ENCODE measurements at regions not wholly inside any gene's neighbourhood (a gene's known extent, or its start where the extent isn't known, plus 50 kb on each side); places are given as distances from the start of the nearest gene placed in this dataset.

DNA sequence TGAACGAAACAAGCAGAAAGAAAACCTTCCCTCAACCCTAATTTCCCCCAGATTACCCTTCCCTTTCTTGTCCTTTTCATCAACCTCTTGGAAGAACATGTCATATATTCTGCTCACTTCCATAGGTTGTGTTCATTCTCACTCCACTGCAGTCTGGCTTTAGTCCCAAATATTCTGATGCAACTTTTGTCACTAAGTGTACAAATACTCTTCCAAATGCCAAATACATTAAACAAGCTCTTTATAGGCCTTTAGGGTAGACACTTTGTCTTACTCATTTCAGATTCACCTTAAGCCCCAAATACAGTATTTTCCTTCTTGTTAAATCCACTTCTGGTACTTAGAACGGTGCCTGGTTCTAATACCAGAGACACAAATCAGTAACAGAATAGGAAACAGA lies 406.5 kb upstream of the CDIN1 start:
- no peaks in the 10 kb centered on the region for H3K27me3 ChIP-seq

DNA sequence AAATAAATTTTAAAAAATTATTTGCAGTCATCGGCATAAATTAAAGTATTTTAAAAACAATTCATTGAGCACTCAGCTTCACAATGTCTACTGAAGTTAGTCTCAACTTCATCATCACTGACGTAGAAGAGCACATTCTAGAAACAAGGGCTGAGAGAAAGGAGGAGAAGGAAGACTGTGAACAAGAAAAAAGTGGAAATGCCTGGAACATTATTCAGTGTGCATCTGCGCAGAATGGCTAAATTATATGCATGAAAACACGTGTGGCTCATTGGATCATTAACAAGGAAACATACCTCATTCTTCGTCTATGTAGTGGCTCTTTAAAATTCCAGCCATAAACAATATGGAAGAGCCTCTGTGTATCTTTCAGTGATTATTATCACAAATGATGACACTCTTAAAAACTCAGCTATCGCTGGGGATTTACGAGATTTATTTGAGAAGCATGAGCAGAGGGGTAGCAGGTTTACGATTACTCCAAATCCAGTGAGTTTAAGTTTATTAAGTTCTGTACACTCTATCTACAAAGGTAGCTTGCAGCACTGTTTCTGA lies 404.2 kb upstream of the CDIN1 start:
- WGBS, 2 donors = 84% methylated on average over 8 of the region's 8 CpGs
- Histone ChIP-seq H3K9me3 (no peaks in the 10 kb centered on the region), H3K4me1 (peaks cover 0 to 29% (median 10%) of the 10 kb centered on the region in 4 donors), H3K27ac (no peak overlapping the region), H3K27me3 (no peaks in the 10 kb centered on the region), H3K36me3 (no peaks in the 10 kb centered on the region), H3K4me3 (no peak overlapping the region)
- no peak for DNase-seq
- TF ChIP-seq, protein P1, sequence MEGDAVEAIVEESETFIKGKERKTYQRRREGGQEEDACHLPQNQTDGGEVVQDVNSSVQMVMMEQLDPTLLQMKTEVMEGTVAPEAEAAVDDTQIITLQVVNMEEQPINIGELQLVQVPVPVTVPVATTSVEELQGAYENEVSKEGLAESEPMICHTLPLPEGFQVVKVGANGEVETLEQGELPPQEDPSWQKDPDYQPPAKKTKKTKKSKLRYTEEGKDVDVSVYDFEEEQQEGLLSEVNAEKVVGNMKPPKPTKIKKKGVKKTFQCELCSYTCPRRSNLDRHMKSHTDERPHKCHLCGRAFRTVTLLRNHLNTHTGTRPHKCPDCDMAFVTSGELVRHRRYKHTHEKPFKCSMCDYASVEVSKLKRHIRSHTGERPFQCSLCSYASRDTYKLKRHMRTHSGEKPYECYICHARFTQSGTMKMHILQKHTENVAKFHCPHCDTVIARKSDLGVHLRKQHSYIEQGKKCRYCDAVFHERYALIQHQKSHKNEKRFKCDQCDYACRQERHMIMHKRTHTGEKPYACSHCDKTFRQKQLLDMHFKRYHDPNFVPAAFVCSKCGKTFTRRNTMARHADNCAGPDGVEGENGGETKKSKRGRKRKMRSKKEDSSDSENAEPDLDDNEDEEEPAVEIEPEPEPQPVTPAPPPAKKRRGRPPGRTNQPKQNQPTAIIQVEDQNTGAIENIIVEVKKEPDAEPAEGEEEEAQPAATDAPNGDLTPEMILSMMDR (IDR thresholded peaks at IDR 0.05) = no peak
- no peak for TF ChIP-seq POLR2A (IDR thresholded peaks at IDR 0.05)
- no peak for TF ChIP-seq EP300 (IDR thresholded peaks at IDR 0.05)
- TF ChIP-seq POLR2AphosphoS5 (IDR thresholded peaks at IDR 0.05) = no peak
- intact Hi-C loops (cut with DNase I) = no loop called here

More for the DNA sequence above, 406.5 kb upstream of the CDIN1 start:
- H3K27ac ChIP-seq = no peak overlapping the region
- H3K4me3 ChIP-seq = no peak overlapping the region
- intact Hi-C loops (cut with DNase I) = no loop called here
- no peaks in the 10 kb centered on the region for H3K9me3 ChIP-seq
- H3K4me1 ChIP-seq = peaks cover 0 to 24% (median 8%) of the 10 kb centered on the region in 4 donors
- 69 to 76% methylated on average over 2 of the region's 2 CpGs for WGBS, 2 donors
- H3K36me3 ChIP-seq = no peaks in the 10 kb centered on the region
- DNase-seq = no peak
- TF ChIP-seq POLR2A (IDR thresholded peaks at IDR 0.05) (no peak), POLR2AphosphoS5 (IDR thresholded peaks at IDR 0.05) (no peak), EP300 (IDR thresholded peaks at IDR 0.05) (no peak)
- TF ChIP-seq, protein P1 (IDR thresholded peaks at IDR 0.05) = no peak

DNA sequence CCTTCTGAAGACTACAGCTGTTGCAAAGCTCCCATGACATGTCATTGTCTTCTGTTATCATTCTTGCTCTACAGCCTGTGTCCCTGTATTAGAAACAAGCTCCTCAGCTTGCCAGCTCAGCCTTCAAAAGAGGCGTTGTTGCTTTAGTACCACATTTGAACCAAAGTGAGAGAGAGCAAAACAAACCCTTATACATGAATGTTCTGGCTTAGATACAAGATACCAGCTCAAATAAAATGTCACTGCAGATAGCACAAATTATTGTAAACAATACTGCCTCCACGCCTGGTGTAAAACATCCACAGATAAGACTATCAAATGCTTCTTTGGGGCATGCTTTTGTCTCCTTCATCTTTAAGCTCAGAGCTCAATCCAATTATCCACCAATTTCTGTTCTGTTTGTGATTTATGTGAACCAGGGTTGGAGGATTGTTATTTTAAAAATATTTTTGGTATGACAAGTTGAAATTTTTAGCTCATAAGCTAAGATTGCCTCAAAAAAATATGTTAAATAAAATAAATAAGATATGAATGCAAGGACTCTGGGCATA lies 403.6 kb upstream of the CDIN1 start:
- 29 to 59% methylated on average over 2 of the region's 2 CpGs for WGBS, 2 donors
- Histone ChIP-seq H3K27ac (no peak overlapping the region), H3K4me3 (no peak overlapping the region), H3K4me1 (peaks cover 0 to 29% (median 10%) of the 10 kb centered on the region in 4 donors), H3K9me3 (no peaks in the 10 kb centered on the region), H3K36me3 (no peaks in the 10 kb centered on the region), H3K27me3 (no peaks in the 10 kb centered on the region)
- TF ChIP-seq POLR2AphosphoS5 (IDR thresholded peaks at IDR 0.05) (no peak), POLR2A (IDR thresholded peaks at IDR 0.05) (no peak), EP300 (IDR thresholded peaks at IDR 0.05) (no peak)
- TF ChIP-seq, protein P1 (IDR thresholded peaks at IDR 0.05) = no peak
- intact Hi-C loops (cut with DNase I) = no loop called here
- DNase-seq = no peak

DNA sequence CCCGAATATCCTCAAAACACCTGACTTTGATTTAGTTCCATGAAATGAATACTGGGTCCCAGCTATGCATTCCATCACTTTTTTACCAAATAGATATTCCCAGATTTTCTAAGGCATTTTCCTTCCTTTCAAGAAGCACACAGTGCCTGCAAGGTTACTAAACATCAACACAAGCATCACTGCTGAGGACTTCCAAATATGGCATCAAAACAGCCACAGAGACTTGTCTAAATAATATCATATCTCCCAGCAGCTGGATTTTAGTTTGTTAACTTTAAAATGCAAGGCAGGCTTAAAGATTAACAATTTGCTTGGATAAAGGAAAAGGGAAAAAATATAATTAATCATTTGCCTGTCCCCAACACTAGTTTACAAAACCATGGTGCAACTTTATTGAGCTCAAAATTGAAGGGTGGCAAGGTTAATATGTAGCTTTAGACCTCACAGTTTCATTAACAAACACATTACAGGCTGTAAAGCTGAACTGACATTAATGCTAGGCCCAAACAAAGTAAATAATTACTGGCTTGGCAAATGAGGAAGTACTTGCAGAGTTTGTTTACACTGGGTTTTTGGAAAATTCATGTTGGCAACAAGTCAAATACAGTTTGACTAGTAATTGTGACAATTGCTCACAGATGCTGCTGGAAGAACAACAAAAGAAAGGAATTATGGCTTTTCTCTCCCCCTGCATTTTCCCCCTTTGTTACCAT lies 401.7 kb upstream of the CDIN1 start:
- 53 to 68% methylated on average over 1 of the region's 1 CpG for WGBS, 2 donors
- no peaks in the 10 kb centered on the region for H3K36me3 ChIP-seq
- no peak for DNase-seq
- peaks cover 0 to 32% (median 13%) of the 10 kb centered on the region in 4 donors for H3K4me1 ChIP-seq
- TF ChIP-seq, protein P1 (IDR thresholded peaks at IDR 0.05) = no peak
- TF ChIP-seq POLR2AphosphoS5 (IDR thresholded peaks at IDR 0.05) = no peak
- TF ChIP-seq POLR2A (IDR thresholded peaks at IDR 0.05) = no peak
- TF ChIP-seq EP300 (IDR thresholded peaks at IDR 0.05) = no peak
- intact Hi-C loops (cut with DNase I) = no loop called here
- no peak overlapping the region for H3K27ac ChIP-seq
- H3K27me3 ChIP-seq = no peaks in the 10 kb centered on the region
- H3K4me3 ChIP-seq = no peak overlapping the region
- H3K9me3 ChIP-seq = no peaks in the 10 kb centered on the region
